ENCODE measurements at regions not wholly inside any gene's neighbourhood (a gene's known extent, or its start where the extent isn't known, plus 50 kb on each side); places are given as distances from the start of the nearest gene placed in this dataset.

- DNase-seq, result no peak
These were observed 1327.1 kb upstream of the ZEB2 start for GRCh38 chr2:145846982-145847381.

GRCh38 chr2:145845923-145846322, 1326.0 kb upstream of the ZEB2 start:
- DNase-seq, result no peak

GRCh38 chr2:145845207-145845894, 1325.4 kb upstream of the ZEB2 start:
- DNase-seq, result peak; percentile 4 to 32 (median 22)

- no peak for DNase-seq
These were observed 1322.1 kb upstream of the ZEB2 start for GRCh38 chr2:145841973-145842372.

GRCh38 chr2:145836986-145837385, 1317.1 kb upstream of the ZEB2 start:
- DNase-seq, result no peak

- DNase-seq, result no peak
These were observed 1315.7 kb upstream of the ZEB2 start for GRCh38 chr2:145835665-145836064.

- no peak for DNase-seq
These were observed 1312.8 kb upstream of the ZEB2 start for GRCh38 chr2:145832681-145833080.

GRCh38 chr2:145829931-145830330, 1310.0 kb upstream of the ZEB2 start:
- DNase-seq, result no peak

GRCh38 chr2:145827235-145827634, 1307.3 kb upstream of the ZEB2 start:
- no peak for DNase-seq

GRCh38 chr2:145824384-145824783, 1304.5 kb upstream of the ZEB2 start:
- no peak for DNase-seq

- DNase-seq, result no peak
These were observed 1303.1 kb upstream of the ZEB2 start for GRCh38 chr2:145822892-145823534.

- DNase-seq, result no peak
These were observed 1300.7 kb upstream of the ZEB2 start for GRCh38 chr2:145820651-145821050.

GRCh38 chr2:145818890-145819504, 1299.1 kb upstream of the ZEB2 start:
- DNase-seq, result no peak

GRCh38 chr2:145815933-145816332, 1296.0 kb upstream of the ZEB2 start:
- peak; percentile 35 to 62 (median 60) for DNase-seq

- DNase-seq, result no peak
These were observed 1293.6 kb upstream of the ZEB2 start for GRCh38 chr2:145813481-145813880.

- no peak for DNase-seq
These were observed 1292.2 kb upstream of the ZEB2 start for GRCh38 chr2:145812165-145812554.

GRCh38 chr2:145811276-145812164, 1291.6 kb upstream of the ZEB2 start:
- DNase-seq, result peak; percentile 50 to 58 (median 58)

GRCh38 chr2:145807968-145808367, 1288.0 kb upstream of the ZEB2 start:
- DNase-seq, result no peak

- no peak for DNase-seq
These were observed 1287.6 kb upstream of the ZEB2 start for GRCh38 chr2:145807554-145807953.

GRCh38 chr2:145806546-145806945, 1286.6 kb upstream of the ZEB2 start:
- DNase-seq, result no peak

- no peak for DNase-seq
These were observed 1282.2 kb upstream of the ZEB2 start for GRCh38 chr2:145802133-145802532.

GRCh38 chr2:145801210-145801609, 1281.3 kb upstream of the ZEB2 start:
- no peak for DNase-seq

Data from suppressor macrophage treated with lipopolysaccharide for 1 hour (primary cell).